A673 (cell line): ENCODE measurements at regions not wholly inside any gene's neighbourhood (a gene's known extent, or its start where the extent isn't known, plus 50 kb on each side); places are given as distances from the start of the nearest gene placed in this dataset.

ENCODE experiments used
- CTCF ChIP-seq: fragments of 300-800, 200-600 bp; sonication (generic); conservative IDR thresholded peaks from 2 replicates; pipeline ENCODE4 v1.5.1; 2017; ENCODE audit warnings: low read depth, mild to moderate bottlenecking, antibody characterized with exemption, low read length, moderate library complexity, mixed read lengths
- EZH2 ChIP-seq: fragments of 200-600 bp; sonication (generic); IDR thresholded peaks from 2 replicates; pipeline ENCODE4 v1.6.1; 2017; ENCODE audit warnings: borderline replicate concordance, low read depth, mild to moderate bottlenecking, mixed read lengths, antibody characterized with exemption, low read length; ENCODE audit not compliant: poor library complexity, severe bottlenecking

- no peak for TF ChIP-seq EZH2
- TF ChIP-seq CTCF: no peak
Measured at GRCh38 chr20:40431611-40432010, 257.4 kb downstream of the MAFB start.
